ENCODE measurements at regions not wholly inside any gene's neighbourhood (a gene's known extent, or its start where the extent isn't known, plus 50 kb on each side); places are given as distances from the start of the nearest gene placed in this dataset.
"Not testable (repeated sequence)": the region's sequence is repeated elsewhere in the genome, so short reads cannot be mapped to it uniquely, and the experiment has no call there.

DNA sequence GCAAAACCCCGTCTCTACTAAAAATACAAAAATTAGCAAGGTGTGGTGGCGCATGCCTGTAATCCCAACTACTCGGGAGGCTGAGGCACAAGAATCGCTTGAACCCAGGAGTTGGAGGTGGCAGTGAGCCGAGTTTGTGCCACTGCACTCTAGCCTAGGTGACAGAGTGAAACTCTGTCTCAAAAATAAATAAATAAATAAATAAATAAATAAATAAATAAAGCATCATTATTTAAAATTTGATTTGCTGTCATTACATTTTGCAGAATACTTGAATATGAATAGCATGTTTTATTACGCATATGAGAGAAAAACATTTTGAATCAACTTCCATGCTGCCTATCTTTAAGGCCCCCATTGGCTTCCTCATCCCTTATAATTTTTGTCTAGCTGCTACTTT is 53.4 kb upstream of the MED14 start:
- DNase-seq, result not testable (repeated sequence)

DNA sequence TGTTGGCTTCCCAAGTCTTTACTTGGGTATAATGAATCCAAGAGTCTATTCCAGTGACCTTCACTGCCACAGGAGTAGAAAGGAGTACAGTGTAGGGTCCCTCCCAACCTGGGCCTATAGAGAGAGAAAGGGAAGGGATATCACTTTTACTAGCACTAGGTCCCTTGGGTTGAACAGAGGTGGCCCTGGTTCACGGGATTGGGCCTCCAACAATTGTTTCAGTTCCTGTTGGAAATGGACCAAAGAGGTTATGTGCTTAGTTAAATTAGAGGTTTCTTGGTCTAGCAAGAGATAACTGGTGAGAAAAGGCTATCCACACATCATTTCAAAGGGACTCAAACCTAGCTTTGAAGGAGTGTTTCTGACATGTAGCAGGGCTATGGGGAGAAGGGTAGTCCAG is 57.1 kb upstream of the MED14 start:
- no peak for DNase-seq

DNA sequence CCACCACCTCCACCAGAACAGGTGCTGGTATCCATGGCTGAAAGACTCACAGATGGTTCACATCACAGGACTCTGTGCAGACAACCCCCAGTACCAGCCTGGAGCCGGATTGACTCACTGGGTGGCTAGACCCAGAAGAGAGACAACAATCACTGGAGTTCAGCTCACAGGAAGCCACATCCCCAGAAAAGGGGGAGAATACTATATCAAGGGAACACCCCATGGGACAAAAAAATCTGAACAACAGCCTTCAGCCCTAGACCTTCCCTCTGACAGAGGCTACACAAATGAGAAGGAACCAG is 59.4 kb upstream of the MED14 start:
- not testable (repeated sequence) for DNase-seq

DNA sequence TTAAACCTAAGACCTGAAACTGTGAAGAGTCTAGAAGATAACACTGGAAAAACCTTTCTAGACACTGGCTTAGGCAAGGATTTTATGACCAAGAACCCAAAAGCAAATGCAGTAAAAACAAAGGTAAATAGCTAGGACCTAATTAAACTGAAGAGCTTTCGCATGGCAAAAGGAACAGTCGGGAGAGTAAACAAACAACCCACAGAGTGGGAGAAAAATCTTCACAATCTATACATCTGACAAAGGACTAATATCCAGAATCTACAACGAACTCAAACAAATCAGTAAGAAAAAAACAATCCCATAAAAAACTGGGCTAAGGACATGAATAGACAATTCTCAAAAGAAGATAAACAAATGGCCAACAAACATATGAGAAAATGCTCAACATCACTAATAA is 64.4 kb upstream of the MED14 start:
- not testable (repeated sequence) for DNase-seq

DNA sequence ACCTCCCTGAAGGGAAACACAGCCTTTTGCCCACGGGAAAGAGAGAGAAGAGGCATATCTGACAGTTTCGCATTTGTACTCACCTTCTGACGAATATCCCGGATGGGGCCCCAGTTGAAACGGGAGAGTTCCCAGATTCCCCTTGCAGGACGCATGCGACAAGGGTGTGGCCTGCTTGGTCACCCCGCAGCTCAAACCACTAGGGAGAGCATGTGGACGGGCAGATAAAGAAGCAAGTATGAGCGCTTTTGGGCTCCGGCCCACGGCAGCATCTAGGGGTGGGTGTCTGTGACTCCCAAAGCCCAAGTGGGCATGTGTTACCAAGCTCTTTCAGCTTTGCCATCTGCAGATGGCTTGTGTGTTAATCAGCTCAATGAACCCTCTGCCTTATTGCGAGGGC is 70.1 kb upstream of the MED14 start:
- DNase-seq, result no peak

DNA sequence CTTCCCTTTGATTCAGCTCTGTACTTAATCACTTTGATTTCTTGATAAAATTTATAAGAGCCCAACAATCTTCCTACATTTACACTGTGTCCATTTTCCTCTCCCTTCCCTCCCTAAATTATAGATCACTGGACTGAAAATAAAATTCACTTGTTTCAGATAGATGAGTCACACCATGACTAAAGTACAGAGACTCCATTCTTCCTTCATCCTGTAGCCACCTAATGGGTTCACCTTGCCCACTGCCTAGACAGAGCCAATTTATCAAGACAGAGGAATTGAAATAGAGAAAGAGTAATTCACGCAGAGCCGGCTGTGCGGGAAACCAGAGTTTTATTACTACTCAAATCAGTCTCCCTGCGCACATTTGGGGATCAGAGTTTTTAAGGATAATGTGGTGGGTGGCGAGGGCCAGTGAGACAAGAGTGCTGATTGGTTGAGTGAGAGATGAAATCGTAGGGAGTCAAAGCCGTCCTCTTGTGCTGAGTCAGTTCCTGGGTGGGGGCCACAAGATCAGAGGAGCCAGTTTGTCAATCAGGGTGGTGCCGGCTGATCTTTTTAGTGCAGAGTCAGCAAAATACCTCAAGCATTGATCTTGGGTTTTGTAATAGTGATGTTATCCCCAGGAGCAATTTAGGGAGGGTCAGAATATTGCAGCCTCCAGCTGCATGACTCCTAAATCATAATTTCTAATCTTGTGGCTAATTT is 71.3 kb upstream of the MED14 start:
- no peak for DNase-seq

DNA sequence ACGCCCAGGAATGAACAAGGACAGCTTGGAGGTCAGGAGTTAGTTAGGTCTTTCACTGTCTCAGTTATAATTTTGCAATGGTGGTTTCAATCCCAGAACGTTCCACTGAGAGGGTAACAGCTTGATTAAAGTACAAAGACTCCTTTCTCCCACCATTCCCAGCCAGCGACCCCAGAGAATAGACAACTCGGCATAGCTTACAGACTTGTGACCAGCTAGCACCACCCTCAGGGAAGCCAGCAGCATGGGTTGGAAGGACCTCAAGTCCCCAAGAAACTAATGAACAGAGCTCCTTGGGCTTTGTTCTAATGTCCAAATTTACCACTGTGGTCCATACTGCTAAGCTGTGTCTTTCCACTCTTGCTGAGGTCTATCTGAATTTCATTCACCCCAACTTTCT is 72.0 kb upstream of the MED14 start:
- no peak for DNase-seq

DNA sequence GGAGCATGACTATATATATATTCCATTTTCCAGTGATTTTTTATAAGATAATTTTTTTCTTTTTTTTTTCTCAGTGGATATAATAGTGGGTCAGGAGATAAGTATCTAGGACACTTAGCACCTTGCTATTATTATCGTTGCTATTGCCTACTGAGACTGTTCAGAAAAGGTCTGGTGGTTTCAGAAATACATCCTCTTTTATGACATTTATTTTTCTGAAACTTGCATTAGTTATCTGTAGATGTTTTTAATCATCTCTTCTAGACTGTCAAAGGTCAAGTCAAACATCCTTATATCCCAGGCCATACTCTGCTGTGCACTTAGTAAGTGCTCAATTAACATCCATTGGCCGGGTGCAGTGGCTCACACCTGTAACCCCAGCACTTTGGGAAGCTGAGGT is 72.9 kb upstream of the MED14 start:
- DNase-seq, result no peak

DNA sequence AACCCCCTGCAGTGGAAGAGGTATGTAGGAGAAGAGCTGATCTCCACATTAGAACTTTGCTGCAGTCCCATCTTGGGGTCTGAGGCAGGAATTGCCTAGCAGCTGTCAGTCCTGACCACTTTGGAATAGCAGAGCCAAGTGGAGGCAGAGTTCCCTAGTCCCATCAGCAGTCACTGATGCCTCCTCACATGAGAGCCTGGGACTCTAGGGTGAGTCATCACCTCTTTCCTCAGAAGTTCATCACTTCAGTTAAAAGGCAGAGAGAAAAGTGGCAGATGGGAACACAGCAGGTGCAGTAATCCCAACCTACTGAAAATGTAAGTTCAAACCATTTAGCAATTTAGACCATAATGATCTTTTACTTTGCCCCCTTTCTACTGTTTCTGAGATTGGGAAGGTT is 73.9 kb upstream of the MED14 start:
- no peak for DNase-seq

DNA sequence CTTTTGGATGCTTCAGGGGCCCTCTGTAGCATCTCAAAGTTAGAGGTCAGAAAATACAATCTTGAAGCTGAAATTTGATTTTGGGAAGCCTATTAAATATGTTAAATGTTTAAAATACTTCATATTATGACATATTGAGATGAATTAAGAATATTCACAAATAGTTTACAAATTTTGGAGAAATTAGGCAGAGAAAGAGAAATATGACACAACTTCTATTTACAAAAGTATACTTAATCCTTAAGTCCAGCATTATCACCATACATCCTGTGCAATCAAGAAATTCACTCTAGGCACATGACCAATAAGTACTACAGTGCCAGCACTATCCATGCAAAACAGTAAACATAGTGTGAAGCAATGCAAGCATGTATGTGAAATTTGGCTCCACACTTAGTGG is 79.7 kb upstream of the MED14 start:
- DNase-seq, result not testable (repeated sequence)

DNA sequence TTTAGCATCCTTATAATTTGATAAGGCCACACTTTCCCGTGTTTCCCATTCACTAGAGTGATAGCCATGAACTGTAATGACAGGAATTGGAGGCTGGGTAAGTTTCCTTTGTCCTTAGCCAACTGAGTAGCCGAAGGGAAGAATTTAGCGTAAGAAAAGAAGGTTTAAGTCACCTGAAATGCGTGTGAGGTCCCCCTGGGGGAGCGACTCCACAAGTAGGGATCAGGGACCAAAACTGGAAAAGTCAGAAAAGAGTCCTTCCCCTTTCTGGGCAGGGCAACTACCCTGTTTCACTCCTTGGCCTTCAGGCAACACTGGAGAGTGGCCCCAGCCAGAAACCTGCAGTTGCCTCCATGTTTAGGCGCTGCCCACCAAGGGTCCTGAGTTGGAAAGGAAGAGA is 81.6 kb upstream of the MED14 start:
- DNase-seq, result no peak

DNA sequence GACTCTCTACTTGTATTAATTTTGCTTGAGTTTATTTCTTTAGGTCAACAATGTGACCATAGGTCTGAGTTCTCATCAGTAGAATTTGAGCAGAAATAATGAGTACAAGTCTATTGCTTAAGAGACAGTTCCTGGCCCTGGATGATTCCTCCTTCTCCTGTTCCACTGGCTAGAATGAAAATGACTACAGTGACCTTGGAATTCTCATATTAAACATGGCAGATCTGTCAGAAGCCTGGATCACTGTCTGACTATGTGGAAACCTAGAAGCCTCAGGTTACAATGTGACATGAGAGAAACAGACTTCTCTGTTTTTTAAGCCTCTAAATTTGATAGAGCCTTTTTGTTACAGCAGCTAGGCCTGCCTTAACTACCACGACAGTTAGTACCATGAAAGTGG is 82.9 kb upstream of the MED14 start:
- DNase-seq, result no peak

DNA sequence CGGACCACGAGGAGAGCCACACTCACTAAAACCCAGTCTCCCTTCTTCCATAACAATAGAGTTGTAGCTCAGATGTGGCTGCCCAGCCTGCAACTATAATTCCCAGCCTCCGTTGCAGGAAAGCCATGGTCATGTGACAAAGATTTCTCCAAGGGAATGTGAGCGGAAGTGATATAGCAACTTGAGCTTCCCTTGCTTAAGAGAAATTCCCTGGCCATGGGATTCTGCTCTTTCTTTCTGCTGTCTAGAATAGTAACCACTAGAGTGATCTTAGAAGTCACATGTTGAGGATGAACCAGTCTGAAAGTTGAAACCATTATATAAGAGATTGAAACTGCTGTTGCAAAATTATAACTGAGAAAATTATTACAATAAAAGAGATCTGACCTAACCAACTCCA is 86.4 kb upstream of the MED14 start:
- DNase-seq, result no peak

DNA sequence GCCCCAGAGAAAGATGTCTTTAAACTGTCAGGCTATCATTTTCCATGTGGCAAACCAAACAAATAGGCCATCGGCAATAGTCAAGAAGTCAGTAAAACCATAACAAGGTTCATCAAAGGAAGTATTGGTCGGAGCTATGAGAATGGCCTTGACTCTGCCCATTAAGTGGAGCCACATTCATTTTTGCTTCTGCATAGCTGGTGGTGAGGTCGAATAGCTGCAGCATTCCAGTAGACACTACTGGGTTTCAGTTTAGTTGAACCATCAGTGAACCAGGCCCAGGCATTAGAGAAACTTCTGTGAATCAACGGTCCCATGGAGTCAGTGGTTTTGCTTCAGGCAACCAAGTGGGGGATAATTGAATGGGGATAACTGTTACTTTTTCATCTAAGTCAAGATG is 92.0 kb upstream of the MED14 start:
- DNase-seq, result no peak

DNA sequence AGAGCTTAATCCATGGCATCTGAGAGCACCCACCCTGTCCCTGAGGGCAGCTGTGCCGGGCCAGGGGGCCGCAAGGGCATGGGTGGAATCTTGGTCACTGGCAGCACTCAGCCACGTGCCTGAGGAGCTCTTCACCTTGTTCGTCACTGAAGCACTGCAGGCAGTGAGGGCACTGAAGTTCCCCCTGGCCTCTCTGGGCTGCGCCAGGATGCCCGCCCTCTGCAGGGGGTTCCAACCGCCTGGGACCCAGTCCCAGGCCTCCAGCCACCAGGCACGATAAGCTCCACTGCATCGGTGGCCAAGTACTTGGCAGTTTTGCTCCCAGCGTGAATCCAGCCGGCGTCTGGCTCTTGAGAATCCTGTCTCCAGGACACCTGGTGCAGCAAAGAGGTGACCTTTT is 96.4 kb upstream of the MED14 start:
- no peak for DNase-seq

DNA sequence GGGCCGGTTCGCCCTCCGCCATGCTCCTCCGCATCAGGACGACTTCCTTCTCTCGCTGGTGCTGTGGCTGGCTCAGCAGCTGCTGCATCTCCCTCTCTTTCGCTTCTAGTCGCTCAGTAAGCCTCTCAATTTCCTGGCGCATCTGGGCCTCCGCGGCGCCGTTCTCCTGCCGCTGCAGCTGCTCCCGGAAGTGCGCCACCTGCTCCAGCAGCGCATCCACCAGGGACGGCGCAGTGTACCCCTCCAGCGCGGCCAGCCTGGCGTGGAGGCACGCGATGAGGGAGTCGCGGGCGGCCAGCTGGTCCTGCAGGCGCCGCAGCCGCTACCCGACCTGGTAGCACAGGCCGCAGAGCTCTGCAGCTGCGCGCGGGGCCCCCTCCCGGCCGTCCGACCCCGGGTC is 97.4 kb upstream of the MED14 start:
- no peak for DNase-seq

DNA sequence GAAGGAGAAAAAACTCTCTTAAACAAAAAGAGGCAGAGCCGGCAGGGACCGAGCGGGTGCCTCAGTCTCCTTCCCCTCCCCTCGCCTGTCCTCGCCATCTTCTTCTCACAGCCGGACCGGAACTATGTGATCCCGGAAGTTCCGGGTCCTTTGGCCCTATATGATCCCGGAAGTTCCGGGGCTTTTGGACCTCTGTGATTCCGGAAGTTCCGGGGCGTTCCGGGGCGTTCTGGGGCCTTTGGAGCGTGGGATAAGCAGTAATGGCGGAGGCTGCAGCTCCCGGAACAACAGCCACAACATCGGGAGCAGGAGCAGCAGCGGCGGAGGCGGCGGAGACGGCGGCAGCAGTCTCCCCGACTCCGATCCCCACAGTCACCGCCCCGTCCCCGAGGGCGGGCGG is 98.9 kb upstream of the MED14 start:
- no peak for DNase-seq

DNA sequence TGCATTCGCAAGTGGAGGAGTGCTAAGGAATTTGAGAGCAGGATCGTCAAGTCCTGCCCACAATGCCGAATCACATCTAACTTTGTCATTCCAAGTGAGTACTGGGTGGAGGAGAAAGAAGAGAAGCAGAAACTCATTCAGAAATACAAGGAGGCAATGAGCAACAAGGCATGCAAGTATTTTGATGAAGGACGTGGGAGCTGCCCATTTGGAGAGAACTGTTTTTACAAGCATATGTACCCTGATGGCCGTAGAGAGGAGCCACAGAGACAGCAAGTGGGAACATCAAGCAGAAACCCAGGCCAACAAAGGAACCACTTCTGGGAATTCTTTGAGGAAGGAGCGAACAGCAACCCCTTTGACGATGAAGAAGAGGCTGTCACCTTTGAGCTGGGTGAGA is 100.2 kb upstream of the MED14 start:
- no peak for DNase-seq

DNA sequence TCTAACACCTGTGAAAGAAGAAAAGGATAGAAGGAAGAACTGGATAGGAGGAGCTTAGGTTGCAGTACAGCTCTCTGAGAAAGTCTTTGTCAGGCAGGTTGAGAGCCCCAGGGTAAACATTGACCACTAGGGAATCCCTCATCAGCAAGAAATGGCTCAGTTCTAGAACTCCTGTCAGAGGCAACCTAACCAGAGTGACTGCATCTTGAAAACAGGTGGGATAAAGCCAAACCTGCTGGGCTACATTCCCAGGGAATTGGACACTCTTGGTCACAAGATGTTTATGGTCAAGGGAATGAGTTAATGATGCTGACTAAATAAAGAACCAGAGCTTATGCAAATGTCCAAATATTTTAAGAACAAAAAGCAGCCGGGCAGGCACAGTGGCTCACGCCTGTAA is 108.3 kb upstream of the MED14 start:
- no peak for DNase-seq

DNA sequence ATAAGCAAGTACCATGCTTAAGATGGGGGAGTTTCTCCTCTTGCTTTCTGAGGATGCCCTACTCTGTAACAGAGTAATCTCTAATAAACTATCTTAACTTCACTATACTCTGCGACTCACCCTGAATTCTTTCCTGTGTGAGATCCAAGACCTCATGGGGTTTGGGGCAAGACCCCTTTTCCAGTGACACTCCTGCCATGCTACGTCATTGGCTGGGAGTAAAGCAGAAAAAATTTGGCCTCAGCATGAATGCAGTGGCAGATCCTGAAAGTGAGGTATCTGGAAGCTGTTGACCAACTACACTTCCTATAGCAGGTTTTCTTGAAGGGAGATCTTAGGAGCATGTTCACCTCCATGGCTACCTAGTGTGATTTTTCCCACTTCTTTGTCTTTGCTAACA is 109.1 kb upstream of the MED14 start:
- DNase-seq, result no peak

DNA sequence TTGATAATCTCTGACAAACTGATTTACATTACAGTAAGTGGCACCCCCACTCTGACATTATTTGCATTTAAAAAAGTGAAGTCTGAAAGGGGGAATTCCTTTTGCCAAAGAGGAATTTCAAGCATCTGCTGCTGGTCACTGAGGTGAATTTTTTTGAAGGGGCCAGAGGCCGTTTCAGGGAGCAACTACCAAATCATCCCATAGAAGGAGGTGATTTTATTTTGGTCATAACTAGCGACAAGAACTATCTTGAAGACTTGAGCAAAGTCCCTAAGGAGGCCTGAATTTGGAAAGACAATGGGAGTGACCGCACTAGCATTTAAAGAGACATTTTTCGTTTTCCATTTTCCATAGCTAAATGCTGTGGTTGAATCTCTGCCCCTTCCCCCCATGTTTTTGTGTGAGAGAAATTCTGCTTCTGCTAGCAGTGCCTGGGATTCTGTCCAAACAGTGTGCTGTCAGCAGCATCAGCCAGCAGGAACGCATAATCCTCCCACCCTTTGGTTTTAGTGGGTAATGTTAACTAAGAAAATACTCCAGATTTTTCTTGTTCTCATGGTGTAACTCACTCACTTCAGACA is 110.1 kb upstream of the MED14 start:
- DNase-seq, result no peak

DNA sequence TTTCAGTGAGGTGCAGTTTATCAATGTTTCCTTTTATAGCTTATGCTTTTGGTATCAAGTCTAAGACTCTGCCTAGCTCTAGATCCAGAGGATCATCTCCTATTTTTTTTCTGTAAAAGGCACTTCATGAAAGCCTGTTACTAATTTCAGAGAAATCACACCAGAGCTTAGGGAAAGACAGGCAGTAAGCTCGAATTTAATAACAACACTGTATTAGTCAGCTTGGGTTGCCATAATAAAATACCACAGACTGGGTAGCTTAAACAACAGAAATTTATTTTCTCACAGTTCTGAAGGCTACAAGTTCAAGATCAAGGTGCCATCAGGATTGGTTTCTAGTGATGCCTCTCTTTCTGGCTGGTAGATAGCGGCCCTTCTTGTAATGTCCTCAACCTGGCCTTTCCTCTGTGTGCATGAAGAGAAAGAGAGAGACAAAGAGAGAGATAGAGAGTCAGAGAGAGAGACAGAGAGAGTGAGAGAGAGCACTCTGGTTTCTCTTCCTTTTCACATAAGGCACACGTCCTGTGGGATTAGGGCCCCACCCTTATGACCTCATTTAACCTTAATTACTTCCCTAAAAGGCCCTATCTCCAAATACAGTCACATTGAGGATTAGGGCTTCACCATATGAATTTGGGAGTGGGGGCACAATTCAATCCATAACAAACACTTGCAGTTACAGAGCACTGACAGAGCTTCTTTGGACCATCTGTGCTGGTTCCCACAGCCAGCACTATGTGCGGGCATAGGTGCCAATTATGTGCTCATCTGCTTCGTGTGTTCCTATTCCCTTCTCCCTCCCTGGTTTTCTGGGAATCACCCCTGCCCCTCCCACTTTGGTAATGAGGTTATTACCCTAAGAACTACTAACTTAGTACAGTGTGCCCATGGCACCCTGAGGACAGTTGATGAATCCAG is 114.8 kb upstream of the MED14 start:
- DNase-seq, result no peak

DNA sequence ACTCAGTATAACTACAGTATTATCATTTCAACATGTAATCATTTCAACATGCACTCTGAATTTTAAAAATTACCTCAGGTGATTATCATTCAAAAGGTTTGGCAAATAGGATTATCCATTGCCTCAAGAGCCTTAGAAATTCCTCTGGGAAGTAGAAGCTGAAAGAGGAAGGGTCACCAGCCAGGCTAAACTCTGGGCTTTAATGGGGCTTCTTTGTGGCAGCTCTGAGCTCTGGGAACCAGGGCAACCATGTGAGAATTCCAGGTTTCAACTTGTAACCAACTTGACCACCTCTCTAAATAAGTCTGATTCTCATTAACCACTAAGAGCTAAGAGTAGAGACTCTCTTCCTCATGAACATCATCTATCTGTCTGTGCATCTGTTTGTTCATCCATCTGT is 117.2 kb upstream of the MED14 start:
- DNase-seq, result no peak
